ENCODE measurements at regions not wholly inside any gene's neighbourhood (a gene's known extent, or its start where the extent isn't known, plus 50 kb on each side); places are given as distances from the start of the nearest gene placed in this dataset.

- H3K9me3 ChIP-seq = no peaks in the 10 kb centered on the region
- no peaks in the 10 kb centered on the region for H3K36me3 ChIP-seq
- H3K27me3 ChIP-seq = no peaks in the 10 kb centered on the region
- intact Hi-C loops (cut with DNase I) = no loop called here
- H3K27ac ChIP-seq = no peak overlapping the region
- no peak for DNase-seq (ENCODE audit: low spot score in 2 of 2)
- H3K4me1 ChIP-seq = no peaks in the 10 kb centered on the region
- H3K4me3 ChIP-seq = no peak overlapping the region
- TF ChIP-seq CTCF (IDR thresholded peaks at IDR 0.05) = no peak
Measured at GRCh38 chr11:13110929-13111812, 102.1 kb downstream of the RASSF10 start.

- intact Hi-C loops (cut with DNase I) = no loop called here
- Histone ChIP-seq H3K4me1 (no peaks in the 10 kb centered on the region), H3K4me3 (no peak overlapping the region), H3K9me3 (no peaks in the 10 kb centered on the region), H3K27ac (no peak overlapping the region), H3K36me3 (no peaks in the 10 kb centered on the region), H3K27me3 (no peaks in the 10 kb centered on the region)
- no peak for TF ChIP-seq CTCF (IDR thresholded peaks at IDR 0.05)
- no peak for DNase-seq (ENCODE audit: low spot score in 2 of 2)
Measured at GRCh38 chr11:13111813-13112130, 102.7 kb downstream of the RASSF10 start.

- no peaks in the 10 kb centered on the region for H3K4me1 ChIP-seq
- no peaks in the 10 kb centered on the region for H3K36me3 ChIP-seq
- DNase-seq (ENCODE audit: low spot score in 2 of 2) = no peak
- no peak overlapping the region for H3K4me3 ChIP-seq
- no peak for TF ChIP-seq CTCF (IDR thresholded peaks at IDR 0.05)
- no peak overlapping the region for H3K27ac ChIP-seq
- no peaks in the 10 kb centered on the region for H3K27me3 ChIP-seq
- intact Hi-C loops (cut with DNase I) = no loop called here
- H3K9me3 ChIP-seq = no peaks in the 10 kb centered on the region
Measured at GRCh38 chr11:13114566-13115379, 105.7 kb downstream of the RASSF10 start.

GRCh38 chr11:13115380-13115675 is 106.2 kb downstream of the RASSF10 start:
- TF ChIP-seq CTCF (IDR thresholded peaks at IDR 0.05) = no peak
- intact Hi-C loops (cut with DNase I) = no loop called here
- no peak for DNase-seq (ENCODE audit: low spot score in 2 of 2)
- Histone ChIP-seq H3K36me3 (no peaks in the 10 kb centered on the region), H3K9me3 (no peaks in the 10 kb centered on the region), H3K4me3 (no peak overlapping the region), H3K4me1 (no peaks in the 10 kb centered on the region), H3K27ac (no peak overlapping the region), H3K27me3 (no peaks in the 10 kb centered on the region)

GRCh38 chr11:13116491-13116890 is 107.4 kb downstream of the RASSF10 start:
- H3K27me3 ChIP-seq = no peaks in the 10 kb centered on the region
- DNase-seq (ENCODE audit: low spot score in 2 of 2) = no peak
- no peak overlapping the region for H3K27ac ChIP-seq
- H3K4me1 ChIP-seq = no peaks in the 10 kb centered on the region
- H3K4me3 ChIP-seq = no peak overlapping the region
- intact Hi-C loops (cut with DNase I) = no loop called here
- TF ChIP-seq CTCF (IDR thresholded peaks at IDR 0.05) = no peak
- H3K9me3 ChIP-seq = no peaks in the 10 kb centered on the region
- no peaks in the 10 kb centered on the region for H3K36me3 ChIP-seq
